H7 (cell line): ENCODE measurements at regions not wholly inside any gene's neighbourhood (a gene's known extent, or its start where the extent isn't known, plus 50 kb on each side); places are given as distances from the start of the nearest gene placed in this dataset.

Experiments
- DNase-seq: peaks from one replicate; pipeline ENCODE4 v3.0.0; 2012
- H3K27me3 ChIP-seq: 2 replicates; pipeline ENCODE4 v1.6.0; 2011; ENCODE audit warnings: mild to moderate bottlenecking, low read length; ENCODE audit not compliant: control insufficient read depth, insufficient read depth
- H3K36me3 ChIP-seq: replicated peaks from 2 replicates; pipeline ENCODE4 v1.5.1; 2011; ENCODE audit warnings: low read length; ENCODE audit not compliant: control insufficient read depth, insufficient read depth
- H3K4me3 ChIP-seq: 2 replicates; pipeline ENCODE4 v1.5.1; 2011; ENCODE audit warnings: low read depth, mild to moderate bottlenecking, control low read depth, low read length, moderate library complexity; ENCODE audit not compliant: insufficient read depth

- H3K36me3 ChIP-seq, result no peaks in the 10 kb centered on the region
- DNase-seq, result no peak
- no peak overlapping the region for H3K4me3 ChIP-seq
- H3K27me3 ChIP-seq, result no peaks in the 10 kb centered on the region
Measured at GRCh38 chr12:82529101-82529500, 157.6 kb upstream of the TMTC2 start.

GRCh38 chr12:82529954-82530353 lies 156.8 kb upstream of the TMTC2 start:
- no peak for DNase-seq
- no peaks in the 10 kb centered on the region for H3K27me3 ChIP-seq
- no peaks in the 10 kb centered on the region for H3K36me3 ChIP-seq
- H3K4me3 ChIP-seq, result no peak overlapping the region

- Histone ChIP-seq H3K27me3 (no peaks in the 10 kb centered on the region), H3K36me3 (no peaks in the 10 kb centered on the region), H3K4me3 (no peak overlapping the region)
- no peak for DNase-seq
Measured at GRCh38 chr12:82530394-82530793, 156.3 kb upstream of the TMTC2 start.

- H3K36me3 ChIP-seq, result no peaks in the 10 kb centered on the region
- no peak for DNase-seq
- H3K4me3 ChIP-seq, result no peak overlapping the region
- H3K27me3 ChIP-seq, result no peaks in the 10 kb centered on the region
Measured at GRCh38 chr12:82533341-82533740, 153.4 kb upstream of the TMTC2 start.

- no peaks in the 10 kb centered on the region for H3K27me3 ChIP-seq
- no peak for DNase-seq
- no peaks in the 10 kb centered on the region for H3K36me3 ChIP-seq
- H3K4me3 ChIP-seq, result no peak overlapping the region
Measured at GRCh38 chr12:82537436-82537835, 149.3 kb upstream of the TMTC2 start.

- DNase-seq, result no peak
- Histone ChIP-seq H3K27me3 (no peaks in the 10 kb centered on the region), H3K4me3 (no peak overlapping the region), H3K36me3 (no peaks in the 10 kb centered on the region)
Measured at GRCh38 chr12:82554529-82554928, 132.2 kb upstream of the TMTC2 start.

GRCh38 chr12:82555699-82556098 lies 131.0 kb upstream of the TMTC2 start:
- Histone ChIP-seq H3K27me3 (no peaks in the 10 kb centered on the region), H3K36me3 (no peaks in the 10 kb centered on the region), H3K4me3 (no peak overlapping the region)
- DNase-seq, result no peak

- Histone ChIP-seq H3K36me3 (no peaks in the 10 kb centered on the region), H3K4me3 (no peak overlapping the region), H3K27me3 (no peaks in the 10 kb centered on the region)
- no peak for DNase-seq
Measured at GRCh38 chr12:82565966-82566365, 120.7 kb upstream of the TMTC2 start.

- Histone ChIP-seq H3K4me3 (no peak overlapping the region), H3K27me3 (no peaks in the 10 kb centered on the region), H3K36me3 (no peaks in the 10 kb centered on the region)
- DNase-seq, result no peak
Measured at GRCh38 chr12:82567688-82568087, 119.0 kb upstream of the TMTC2 start.

GRCh38 chr12:82574191-82574590 lies 112.5 kb upstream of the TMTC2 start:
- no peak overlapping the region for H3K4me3 ChIP-seq
- H3K36me3 ChIP-seq, result no peaks in the 10 kb centered on the region
- no peaks in the 10 kb centered on the region for H3K27me3 ChIP-seq
- DNase-seq, result no peak

GRCh38 chr12:82578725-82579124 lies 108.0 kb upstream of the TMTC2 start:
- no peak for DNase-seq
- no peaks in the 10 kb centered on the region for H3K36me3 ChIP-seq
- H3K4me3 ChIP-seq, result no peak overlapping the region
- no peaks in the 10 kb centered on the region for H3K27me3 ChIP-seq

- H3K4me3 ChIP-seq, result no peak overlapping the region
- no peaks in the 10 kb centered on the region for H3K36me3 ChIP-seq
- no peaks in the 10 kb centered on the region for H3K27me3 ChIP-seq
- no peak for DNase-seq
Measured at GRCh38 chr12:82583756-82584155, 103.0 kb upstream of the TMTC2 start.

GRCh38 chr12:82593143-82593542 lies 93.6 kb upstream of the TMTC2 start:
- no peaks in the 10 kb centered on the region for H3K36me3 ChIP-seq
- no peaks in the 10 kb centered on the region for H3K27me3 ChIP-seq
- H3K4me3 ChIP-seq, result no peak overlapping the region
- no peak for DNase-seq

GRCh38 chr12:82593901-82594396 lies 92.8 kb upstream of the TMTC2 start:
- no peak for DNase-seq
- no peak overlapping the region for H3K4me3 ChIP-seq

GRCh38 chr12:82595941-82596340 lies 90.8 kb upstream of the TMTC2 start:
- Histone ChIP-seq H3K4me3 (no peak overlapping the region), H3K27me3 (no peaks in the 10 kb centered on the region), H3K36me3 (no peaks in the 10 kb centered on the region)
- DNase-seq, result no peak

More at GRCh38 chr12:82593901-82594396, 92.8 kb upstream of the TMTC2 start:
- H3K36me3 ChIP-seq, result no peaks in the 10 kb centered on the region
- no peaks in the 10 kb centered on the region for H3K27me3 ChIP-seq

- Histone ChIP-seq H3K4me3 (no peak overlapping the region), H3K36me3 (no peaks in the 10 kb centered on the region), H3K27me3 (no peaks in the 10 kb centered on the region)
- no peak for DNase-seq
Measured at GRCh38 chr12:82596483-82596882, 90.2 kb upstream of the TMTC2 start.
